Panc1 (cell line): ENCODE measurements at regions not wholly inside any gene's neighbourhood (a gene's known extent, or its start where the extent isn't known, plus 50 kb on each side); places are given as distances from the start of the nearest gene placed in this dataset.

Experiments used
- ATAC-seq: fragments of 200-7000 bp; cut with Tn5 transposase; 2 replicates; pipeline ENCODE4 v1.9.1; 2020; ENCODE audit warnings: mild to moderate bottlenecking, moderate library complexity
- BruUV-seq: library from RNA; stranded (reverse); fragments of 400-500 nt; replicated peaks from 2 replicates; lab custom pipeline; 2021; lab: Mats Ljungman, UMichigan
- CTCF ChIA-PET: fragments of 300-600 bp; sonication (Branson Sonifier 250); formaldehyde crosslinking; loops from one replicate; lab custom pipeline; 2022; ENCODE audit warnings: antibody characterized with exemption; lab: Charles Lee
- POLR2A ChIA-PET: fragments of 300-600 bp; sonication (Branson Sonifier 250); formaldehyde crosslinking; loops from one replicate; lab custom pipeline; 2022; ENCODE audit warnings: antibody characterized with exemption; lab: Charles Lee
- DNase-seq: peaks from one replicate; pipeline ENCODE4 v3.0.0-alpha.2; 2010; ENCODE audit warnings: low read depth, low spot score
- H3K27ac ChIP-seq: 2 replicates; pipeline ENCODE4 v1.5.1; 2011; ENCODE audit warnings: mild to moderate bottlenecking, low read length, inconsistent platforms
- H3K27me3 ChIP-seq: fragments of 200-500 bp; sonication (Bioruptor generic); 2 replicates; pipeline ENCODE4 v1.6.0; 2014; ENCODE audit warnings: low read length, inconsistent platforms; ENCODE audit not compliant: control insufficient read depth, insufficient read depth
- H3K36me3 ChIP-seq: fragments of 200-500 bp; sonication (Bioruptor generic); 2 replicates; pipeline ENCODE4 v1.5.1; 2014; ENCODE audit warnings: inconsistent platforms, mild to moderate bottlenecking, low read length, moderate library complexity; ENCODE audit not compliant: control insufficient read depth, insufficient read depth
- H3K4me1 ChIP-seq: 2 replicates; pipeline ENCODE4 v1.5.1; 2011; ENCODE audit warnings: inconsistent platforms, mild to moderate bottlenecking, low read length, moderate library complexity; ENCODE audit not compliant: control insufficient read depth, insufficient read depth
- H3K4me3 ChIP-seq, 2 experiments: 2 replicates each; pipeline ENCODE4 v1.5.1; 2011 to 2012; ENCODE audit warnings: low read depth in 2 of 2, low read length in 2 of 2, mild to moderate bottlenecking in 2 of 2, inconsistent platforms in 1 of 2, moderate library complexity in 1 of 2
- H3K9me3 ChIP-seq: fragments of 200-500 bp; sonication (Bioruptor generic); 2 replicates; pipeline ENCODE4 v1.5.1; 2014; ENCODE audit warnings: low read depth, mild to moderate bottlenecking, inconsistent platforms, low read length, moderate library complexity; ENCODE audit not compliant: control insufficient read depth, insufficient read depth
- CTCF ChIP-seq: fragments of 450-650 bp; IDR thresholded peaks from 2 replicates; pipeline ENCODE4 v1.5.1; 2017; ENCODE audit warnings: mild to moderate bottlenecking
- POLR2AphosphoS5 ChIP-seq: IDR thresholded peaks from 2 replicates; pipeline ENCODE4 v1.6.1; 2012; ENCODE audit warnings: mild to moderate bottlenecking, low read depth, low read length, moderate library complexity
- REST ChIP-seq, 2 experiments: IDR thresholded peaks; 2 replicates each; pipeline ENCODE4 v1.6.1; 2011 to 2012; ENCODE audit warnings: low read depth in 2 of 2, control low read depth in 1 of 2, low read length in 1 of 2, mild to moderate bottlenecking in 1 of 2, moderate library complexity in 1 of 2; ENCODE audit not compliant: insufficient read depth in 1 of 2
- SIN3A ChIP-seq: IDR thresholded peaks from 2 replicates; pipeline ENCODE4 v1.6.1; 2012; ENCODE audit warnings: low read depth, mild to moderate bottlenecking, low read length, moderate library complexity, borderline replicate concordance; ENCODE audit not compliant: insufficient read depth
- TCF7L2 ChIP-seq: IDR thresholded peaks from 2 replicates; pipeline ENCODE4 v1.6.1; 2011; ENCODE audit warnings: mild to moderate bottlenecking, low read depth, low read length, inconsistent platforms
- in situ Hi-C: cut with HindIII; loops from 2 replicates; pipeline ENCODE4 v1.10.0; 2016; ENCODE audit warnings: low sequenced_read_pairs, low pct_unique_long_range_greater_than_20kb
- intact Hi-C: fragments of 100-400 bp; cut with micrococcal nuclease; formaldehyde crosslinking; loops from one replicate; pipeline ENCODE4 v1.10.0; 2022; ENCODE audit not compliant: unreplicated experiment

- POLR2A ChIA-PET: no interaction called here
- H3K4me1 ChIP-seq: no peaks in the 10 kb centered on the region
- no peaks in the 10 kb centered on the region for H3K9me3 ChIP-seq
- no TSS peak for BruUV-seq
- intact Hi-C loops: no loop called here
- TF ChIP-seq POLR2AphosphoS5: no peak
- no peak for TF ChIP-seq TCF7L2
- no peak for TF ChIP-seq REST (IDR thresholded peaks at IDR 0.05; ENCODE audit: insufficient read depth in 1 of 2, low read depth in 2 of 2, low read length in 1 of 2)
- no peak for TF ChIP-seq CTCF
- no peak for TF ChIP-seq SIN3A
- H3K27ac ChIP-seq: no peak overlapping the region
- H3K27me3 ChIP-seq: no peaks in the 10 kb centered on the region; the same call in 1 of the 2 replicates
- DNase-seq: no peak
- CTCF ChIA-PET: no interaction called here
- no peaks in the 10 kb centered on the region for H3K36me3 ChIP-seq
- in situ Hi-C loops: no loop called here
- H3K4me3 ChIP-seq: no peak overlapping the region
- ATAC-seq: no peak
Measured at GRCh38 chr6:1124885-1125284, 187.0 kb upstream of the FOXQ1 start.

- H3K9me3 ChIP-seq: no peaks in the 10 kb centered on the region
- no peak overlapping the region for H3K27ac ChIP-seq
- intact Hi-C loops: no loop called here
- no peak overlapping the region for H3K4me3 ChIP-seq
- TF ChIP-seq REST (IDR thresholded peaks at IDR 0.05; ENCODE audit: insufficient read depth in 1 of 2, low read depth in 2 of 2, low read length in 1 of 2): no peak
- TF ChIP-seq CTCF: no peak
- no peak for TF ChIP-seq SIN3A
- TF ChIP-seq POLR2AphosphoS5: no peak
- TF ChIP-seq TCF7L2: no peak
- CTCF ChIA-PET: no interaction called here
- in situ Hi-C loops: no loop called here
- H3K27me3 ChIP-seq: no peaks in the 10 kb centered on the region; the same call in 1 of the 2 replicates
- POLR2A ChIA-PET: no interaction called here
- ATAC-seq (no peak), DNase-seq (no peak)
- no peaks in the 10 kb centered on the region for H3K4me1 ChIP-seq
- no peaks in the 10 kb centered on the region for H3K36me3 ChIP-seq
- no TSS peak for BruUV-seq
Measured at GRCh38 chr6:1123386-1124375, 188.2 kb upstream of the FOXQ1 start.
